Neuronal stem cell (in vitro differentiated cells): ENCODE measurements at regions not wholly inside any gene's neighbourhood (a gene's known extent, or its start where the extent isn't known, plus 50 kb on each side); places are given as distances from the start of the nearest gene placed in this dataset.

Experiments used
- DNase-seq: peaks from one replicate; pipeline ENCODE4 v3.0.0-alpha.2; 2013; ENCODE audit warnings: low spot score
- H2AFZ ChIP-seq: one replicate; pipeline ENCODE4 v1.6.1; 2013; ENCODE audit warnings: mild to moderate bottlenecking, low read length, inconsistent platforms
- H2AK5ac ChIP-seq: 2 replicates; pipeline ENCODE4 v1.6.1; 2013; ENCODE audit warnings: low read depth, mild to moderate bottlenecking, inconsistent platforms, low read length, moderate library complexity, mixed read lengths
- H2BK120ac ChIP-seq: 2 replicates; pipeline ENCODE4 v1.6.1; 2013; ENCODE audit warnings: low read depth, mild to moderate bottlenecking, inconsistent platforms, low read length, moderate library complexity, mixed read lengths
- H2BK12ac ChIP-seq: one replicate; pipeline ENCODE4 v1.6.1; 2013; ENCODE audit warnings: low read length, inconsistent platforms
- H2BK15ac ChIP-seq: 2 replicates; pipeline ENCODE4 v1.6.1; 2013; ENCODE audit warnings: mild to moderate bottlenecking, low read length, inconsistent platforms, mixed read lengths
- H2BK5ac ChIP-seq: one replicate; pipeline ENCODE4 v1.6.1; 2013; ENCODE audit warnings: inconsistent platforms, mild to moderate bottlenecking, low read length, moderate library complexity
- H3K14ac ChIP-seq: one replicate; pipeline ENCODE4 v1.6.1; 2013; ENCODE audit warnings: low read length, inconsistent platforms
- H3K18ac ChIP-seq: 2 replicates; pipeline ENCODE4 v1.6.1; 2013; ENCODE audit warnings: low read length, inconsistent platforms
- H3K23ac ChIP-seq: 2 replicates; pipeline ENCODE4 v1.6.1; 2013; ENCODE audit warnings: low read depth, mild to moderate bottlenecking, mixed read lengths, low read length, inconsistent platforms; ENCODE audit not compliant: poor library complexity
- H3K27ac ChIP-seq: replicated peaks from 3 replicates; pipeline ENCODE4 v1.5.1; 2013; ENCODE audit warnings: low read length, inconsistent platforms
- H3K27me3 ChIP-seq, 3 experiments: 2 replicates each; pipeline ENCODE4 v1.6.1; 2013; ENCODE audit warnings: low read length in 3 of 3, mild to moderate bottlenecking in 2 of 3, inconsistent platforms in 1 of 3, low read depth in 1 of 3, mixed read lengths in 1 of 3, moderate library complexity in 1 of 3; ENCODE audit not compliant: control insufficient read depth in 3 of 3, insufficient read depth in 3 of 3
- H3K36me3 ChIP-seq, 2 donors: replicated peaks in 1 of 2; 2 replicates each; pipeline ENCODE4 v1.6.1; 2013; ENCODE audit warnings: low read length in 2 of 2; ENCODE audit not compliant: control insufficient read depth in 2 of 2, insufficient read depth in 2 of 2
- H3K4ac ChIP-seq: 2 replicates; pipeline ENCODE4 v1.6.1; 2013; ENCODE audit warnings: inconsistent platforms, mild to moderate bottlenecking, low read length, moderate library complexity
- H3K4me1 ChIP-seq, 2 donors: 1 replicate in 1 of 2; 2 replicates in 1 of 2; pipeline ENCODE4 v1.6.1; 2013; ENCODE audit warnings: low read length in 2 of 2, low read depth in 1 of 2; ENCODE audit not compliant: control insufficient read depth in 2 of 2, insufficient read depth in 1 of 2
- H3K4me2 ChIP-seq: one replicate; pipeline ENCODE4 v1.6.1; 2013; ENCODE audit warnings: mild to moderate bottlenecking, low read length, inconsistent platforms; ENCODE audit not compliant: insufficient read depth, poor library complexity, severe bottlenecking
- H3K4me3 ChIP-seq, 2 donors: 2 replicates each; pipeline ENCODE4 v1.5.1; 2013; ENCODE audit warnings: low read length in 2 of 2, mild to moderate bottlenecking in 2 of 2, inconsistent platforms in 1 of 2, moderate library complexity in 1 of 2
- H3K79me1 ChIP-seq: one replicate; pipeline ENCODE4 v1.6.1; 2013; ENCODE audit warnings: low read depth, mild to moderate bottlenecking, inconsistent platforms, low read length, moderate library complexity
- H3K9ac ChIP-seq: one replicate; pipeline ENCODE4 v1.6.1; 2013; ENCODE audit warnings: mild to moderate bottlenecking, low read depth, low read length, inconsistent platforms; ENCODE audit not compliant: poor library complexity
- H3K9me3 ChIP-seq, 2 donors: replicated peaks in 1 of 2; 2 replicates each; pipeline versions ENCODE3 to v1.6.1; 2013; ENCODE audit warnings: low read length in 2 of 2, mild to moderate bottlenecking in 2 of 2, inconsistent platforms in 1 of 2, low read depth in 1 of 2, mixed read lengths in 1 of 2, moderate library complexity in 1 of 2; ENCODE audit not compliant: control insufficient read depth in 2 of 2, insufficient read depth in 1 of 2
- H4K8ac ChIP-seq: one replicate; pipeline ENCODE4 v1.6.1; 2013; ENCODE audit warnings: low read depth, mild to moderate bottlenecking, inconsistent platforms, low read length, moderate library complexity
- H4K91ac ChIP-seq: one replicate; pipeline ENCODE4 v1.6.1; 2013; ENCODE audit warnings: low read length, low read depth, mild to moderate bottlenecking, inconsistent platforms; ENCODE audit not compliant: poor library complexity
- WGBS, 2 donors: extraction: QIAGEN DNeasy Blood & Tissue Kit; methylation state at CpG; one replicate each; pipeline ENCODE4 v1.1.7; 2013; ENCODE audit warnings: missing lambda C conversion rate in 2 of 2, mixed read lengths in 1 of 2; ENCODE audit not compliant: insufficient read length in 2 of 2, insufficient replicate concordance in 1 of 2; ENCODE audit errors: extremely low coverage in 2 of 2; 5-methylcytosine and 5-hydroxymethylcytosine counted together

GRCh38 chr3:144343343-144343742, 371.7 kb downstream of the DIPK2A start:
- H3K36me3 ChIP-seq: no peaks in the 10 kb centered on the region
- H2AFZ ChIP-seq: no peak overlapping the region
- no peak overlapping the region for H3K14ac ChIP-seq
- H3K9ac ChIP-seq: no peak overlapping the region
- no peaks in the 10 kb centered on the region for H3K79me1 ChIP-seq
- no peak overlapping the region for H4K8ac ChIP-seq
- no peaks in the 10 kb centered on the region for H3K27me3 ChIP-seq
- no peak overlapping the region for H4K91ac ChIP-seq
- H3K23ac ChIP-seq: no peak overlapping the region
- H2BK12ac ChIP-seq: no peak overlapping the region
- H3K4me3 ChIP-seq: no peak overlapping the region
- no peak overlapping the region for H2BK5ac ChIP-seq
- no peak for DNase-seq
- H3K4me2 ChIP-seq: no peak overlapping the region
- H2BK15ac ChIP-seq: no peak overlapping the region
- no CpG with 5 or more reads among the region's 9 CpGs for WGBS, 2 donors
- H2BK120ac ChIP-seq: no peak overlapping the region
- H3K4ac ChIP-seq: no peak overlapping the region
- peaks cover 0 to 3% of the 10 kb centered on the region in 2 donors for H3K4me1 ChIP-seq
- H3K9me3 ChIP-seq: no peaks in the 10 kb centered on the region
- H3K27ac ChIP-seq: no peak overlapping the region
- H2AK5ac ChIP-seq: no peak overlapping the region
- no peak overlapping the region for H3K18ac ChIP-seq

- Histone ChIP-seq H2BK5ac (no peak overlapping the region), H3K79me1 (no peaks in the 10 kb centered on the region), H3K9ac (no peak overlapping the region), H3K27me3 (no peaks in the 10 kb centered on the region), H3K18ac (no peak overlapping the region), H2AK5ac (no peak overlapping the region), H3K9me3 (no peaks in the 10 kb centered on the region), H2BK15ac (no peak overlapping the region), H2BK12ac (no peak overlapping the region), H3K4me3 (no peak overlapping the region), H4K91ac (no peak overlapping the region), H3K4me2 (no peak overlapping the region), H2BK120ac (no peak overlapping the region), H3K36me3 (no peaks in the 10 kb centered on the region), H2AFZ (no peak overlapping the region), H3K4ac (no peak overlapping the region), H3K27ac (no peak overlapping the region), H3K14ac (no peak overlapping the region), H3K4me1 (peaks cover 0 to 3% of the 10 kb centered on the region in 2 donors), H4K8ac (no peak overlapping the region), H3K23ac (no peak overlapping the region)
- WGBS, 2 donors: no CpG with 5 or more reads among the region's 7 CpGs
- DNase-seq: no peak
Measured at GRCh38 chr3:144343777-144344176, 372.2 kb downstream of the DIPK2A start.

GRCh38 chr3:144344925-144345548, 373.4 kb downstream of the DIPK2A start:
- Histone ChIP-seq H2BK5ac (no peak overlapping the region), H3K14ac (no peak overlapping the region), H2BK15ac (no peak overlapping the region), H3K18ac (no peak overlapping the region), H3K36me3 (no peaks in the 10 kb centered on the region), H2AK5ac (no peak overlapping the region), H3K9me3 (no peaks in the 10 kb centered on the region), H4K8ac (no peak overlapping the region), H3K27ac (no peak overlapping the region), H3K4me1 (peaks cover 0 to 3% of the 10 kb centered on the region in 2 donors), H3K23ac (no peak overlapping the region), H2BK12ac (no peak overlapping the region), H3K4me3 (no peak overlapping the region), H3K9ac (no peak overlapping the region), H3K4me2 (no peak overlapping the region), H3K4ac (no peak overlapping the region), H2AFZ (no peak overlapping the region), H3K79me1 (no peaks in the 10 kb centered on the region), H3K27me3 (no peaks in the 10 kb centered on the region), H4K91ac (no peak overlapping the region), H2BK120ac (no peak overlapping the region)
- no CpG with 5 or more reads among the region's 2 CpGs for WGBS, 2 donors
- no peak for DNase-seq

DNA sequence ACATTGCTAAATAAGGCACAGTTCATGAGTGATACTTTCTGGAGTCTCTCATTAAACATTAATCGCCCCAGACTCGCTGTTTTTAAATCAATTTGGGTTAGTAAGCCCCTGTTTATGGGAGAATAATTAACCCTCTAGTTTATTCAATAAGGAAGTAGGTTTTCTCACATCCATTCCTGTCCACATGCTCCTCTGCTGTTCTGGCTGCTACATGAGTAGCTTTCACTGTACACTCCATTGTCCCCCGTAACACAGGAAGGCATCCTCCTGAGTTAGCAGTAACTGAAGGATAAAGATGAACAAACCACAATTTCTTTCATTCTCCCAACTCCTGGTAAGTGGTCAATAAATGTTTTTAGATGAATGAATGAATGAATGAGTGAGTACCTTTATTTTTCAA, 378.5 kb downstream of the DIPK2A start:
- H2AFZ ChIP-seq: peak overlapping the region; percentile 46

More for the DNA sequence above, 378.5 kb downstream of the DIPK2A start:
- H2AK5ac ChIP-seq: no peak overlapping the region
- no CpG with 5 or more reads among the region's 3 CpGs for WGBS, 2 donors
- H4K8ac ChIP-seq: no peak overlapping the region
- no peak overlapping the region for H2BK5ac ChIP-seq
- H2BK15ac ChIP-seq: no peak overlapping the region
- peaks cover 0 to under 1% of the 10 kb centered on the region in 2 donors for H3K4me1 ChIP-seq
- no peak overlapping the region for H3K23ac ChIP-seq
- no peak overlapping the region for H3K4me2 ChIP-seq
- H3K18ac ChIP-seq: no peak overlapping the region
- H3K27me3 ChIP-seq: no peaks in the 10 kb centered on the region
- no peak overlapping the region for H3K9ac ChIP-seq
- no peak overlapping the region for H3K27ac ChIP-seq
- no peak overlapping the region for H3K4ac ChIP-seq
- H3K79me1 ChIP-seq: no peaks in the 10 kb centered on the region
- DNase-seq: no peak
- H3K36me3 ChIP-seq: no peaks in the 10 kb centered on the region
- no peak overlapping the region for H4K91ac ChIP-seq
- H3K14ac ChIP-seq: no peak overlapping the region
- H2BK120ac ChIP-seq: no peak overlapping the region
- H3K9me3 ChIP-seq: no peaks in the 10 kb centered on the region
- no peak overlapping the region for H3K4me3 ChIP-seq
- H2BK12ac ChIP-seq: no peak overlapping the region
